DND-41 (cell line): ENCODE measurements at regions not wholly inside any gene's neighbourhood (a gene's known extent, or its start where the extent isn't known, plus 50 kb on each side); places are given as distances from the start of the nearest gene placed in this dataset.

Source experiments
- EZH2 ChIP-seq: IDR thresholded peaks from 3 replicates; pipeline ENCODE4 v1.6.1; 2012; ENCODE audit warnings: borderline replicate concordance, low read depth, mild to moderate bottlenecking, moderate library complexity, low read length, inconsistent platforms; ENCODE audit not compliant: severe bottlenecking
- TF ChIP-seq, protein P1 (sequence below): IDR thresholded peaks from 2 replicates; pipeline ENCODE4 v1.5.1; 2012; ENCODE audit warnings: borderline replicate concordance, low read length, moderate library complexity, mild to moderate bottlenecking; ENCODE audit not compliant: poor library complexity, severe bottlenecking; ENCODE audit errors: extremely low read depth

DNA sequence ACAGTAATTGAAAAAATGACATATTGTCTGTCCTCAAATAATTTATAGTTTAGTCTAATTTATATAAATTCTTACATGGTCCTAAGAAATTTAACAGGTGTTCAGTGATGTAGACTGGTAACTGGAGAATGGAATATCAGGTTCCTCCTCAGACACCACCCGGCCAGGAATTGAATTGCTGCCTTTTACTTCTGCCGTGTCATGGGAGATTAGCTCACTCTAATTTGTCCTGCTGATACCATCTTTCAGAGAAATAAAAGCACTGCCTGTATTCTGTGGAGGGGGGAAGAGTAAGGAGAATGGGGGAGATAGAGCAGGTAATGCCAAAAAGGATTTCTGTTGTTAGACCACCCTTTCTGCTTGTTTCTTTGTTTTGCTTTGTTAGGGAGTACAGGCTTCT is 125.2 kb upstream of the KLHL4 start:
- TF ChIP-seq, protein P1, sequence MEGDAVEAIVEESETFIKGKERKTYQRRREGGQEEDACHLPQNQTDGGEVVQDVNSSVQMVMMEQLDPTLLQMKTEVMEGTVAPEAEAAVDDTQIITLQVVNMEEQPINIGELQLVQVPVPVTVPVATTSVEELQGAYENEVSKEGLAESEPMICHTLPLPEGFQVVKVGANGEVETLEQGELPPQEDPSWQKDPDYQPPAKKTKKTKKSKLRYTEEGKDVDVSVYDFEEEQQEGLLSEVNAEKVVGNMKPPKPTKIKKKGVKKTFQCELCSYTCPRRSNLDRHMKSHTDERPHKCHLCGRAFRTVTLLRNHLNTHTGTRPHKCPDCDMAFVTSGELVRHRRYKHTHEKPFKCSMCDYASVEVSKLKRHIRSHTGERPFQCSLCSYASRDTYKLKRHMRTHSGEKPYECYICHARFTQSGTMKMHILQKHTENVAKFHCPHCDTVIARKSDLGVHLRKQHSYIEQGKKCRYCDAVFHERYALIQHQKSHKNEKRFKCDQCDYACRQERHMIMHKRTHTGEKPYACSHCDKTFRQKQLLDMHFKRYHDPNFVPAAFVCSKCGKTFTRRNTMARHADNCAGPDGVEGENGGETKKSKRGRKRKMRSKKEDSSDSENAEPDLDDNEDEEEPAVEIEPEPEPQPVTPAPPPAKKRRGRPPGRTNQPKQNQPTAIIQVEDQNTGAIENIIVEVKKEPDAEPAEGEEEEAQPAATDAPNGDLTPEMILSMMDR, result no peak
- no peak for TF ChIP-seq EZH2
